Naive B cell (primary cell): ENCODE measurements at regions not wholly inside any gene's neighbourhood (a gene's known extent, or its start where the extent isn't known, plus 50 kb on each side); places are given as distances from the start of the nearest gene placed in this dataset.
"Not testable (repeated sequence)": the region's sequence is repeated elsewhere in the genome, so short reads cannot be mapped to it uniquely, and the experiment has no call there.

Experiments used
- ATAC-seq, 2 donors: fragments of 150-1000 bp; cut with Tn5 transposase; 2 replicates each; pipeline ENCODE4 v1.10.0; 2021; ENCODE audit warnings: low read depth in 2 of 2, mild to moderate bottlenecking in 2 of 2, moderate library complexity in 2 of 2
- DNase-seq: peaks from one replicate; pipeline ENCODE4 v3.0.0; 2022
- H3K27ac Mint-ChIP-seq, 6 donors: one replicate each; pipeline ENCODE4 v1.8.0; 2020 to 2022; ENCODE audit warnings: mild to moderate bottlenecking in 6 of 6, mixed read lengths in 6 of 6, moderate library complexity in 5 of 6, inconsistent platforms in 2 of 6
- H3K27me3 Mint-ChIP-seq, 3 donors: one replicate each; pipeline ENCODE4 v1.8.0; 2021 to 2022; ENCODE audit warnings: mixed read lengths in 3 of 3, mild to moderate bottlenecking in 1 of 3
- H3K36me3 Mint-ChIP-seq, 2 donors: one replicate each; pipeline ENCODE4 v1.8.0; 2020 to 2022; ENCODE audit warnings: mixed read lengths in 2 of 2, inconsistent platforms in 1 of 2, mild to moderate bottlenecking in 1 of 2
- H3K4me1 Mint-ChIP-seq, 3 donors: one replicate each; pipeline ENCODE4 v1.8.0; 2020 to 2022; ENCODE audit warnings: mixed read lengths in 3 of 3, inconsistent platforms in 1 of 3, mild to moderate bottlenecking in 1 of 3, moderate library complexity in 1 of 3
- H3K4me3 Mint-ChIP-seq, 8 donors: one replicate each; pipeline ENCODE4 v1.8.0; 2020 to 2022; ENCODE audit warnings: mild to moderate bottlenecking in 8 of 8, mixed read lengths in 8 of 8, moderate library complexity in 8 of 8, inconsistent platforms in 2 of 8
- H3K9me3 Mint-ChIP-seq, 7 donors: one replicate each; pipeline ENCODE4 v1.8.0; 2020 to 2022; ENCODE audit warnings: mixed read lengths in 7 of 7, mild to moderate bottlenecking in 5 of 7, inconsistent platforms in 2 of 7, moderate library complexity in 1 of 7

DNA sequence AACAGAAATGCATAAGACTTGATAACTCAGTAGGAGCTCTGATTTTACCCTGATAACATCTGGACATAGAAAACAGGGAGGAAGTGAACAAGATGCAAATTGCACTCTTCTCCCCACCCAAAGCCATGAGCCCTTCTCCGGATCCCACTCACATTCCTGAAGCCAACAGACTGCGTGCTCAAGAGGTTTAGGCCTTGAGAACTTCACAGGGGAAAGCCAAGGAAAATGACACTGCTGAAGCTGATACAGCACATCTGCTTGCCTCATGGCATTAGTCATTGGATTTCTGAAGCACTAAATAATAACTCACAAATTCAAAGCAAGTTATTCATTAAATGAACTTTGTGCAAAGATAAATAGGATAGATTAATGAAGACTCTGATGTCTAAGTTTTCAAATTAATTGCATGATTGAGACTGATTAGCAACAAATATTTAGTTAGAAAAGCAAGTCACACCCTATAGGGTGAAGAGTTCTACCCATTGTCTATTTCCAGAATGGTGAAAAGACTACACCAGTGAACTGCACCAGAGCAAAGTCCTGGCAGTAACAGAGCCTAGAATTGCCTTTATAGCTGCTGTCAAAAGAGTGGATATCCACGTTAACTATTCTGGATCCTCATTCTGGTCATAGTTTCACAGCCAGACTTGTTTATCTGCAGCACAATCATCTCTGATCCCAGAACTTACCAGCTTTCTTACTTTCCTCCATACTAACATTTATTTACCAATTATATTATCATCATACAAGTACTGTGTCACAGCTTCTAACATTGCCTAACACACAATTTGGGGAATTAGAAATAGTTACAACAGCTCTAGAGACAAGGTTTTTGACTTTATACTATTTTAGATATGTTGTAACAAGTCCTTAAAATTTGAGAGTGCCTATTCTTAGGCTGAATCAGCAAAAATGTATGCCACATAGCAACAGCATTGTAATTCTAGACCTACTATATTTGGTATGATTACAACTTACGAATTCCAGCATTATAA is 432.1 kb upstream of the RGMB start:
- H3K27ac Mint-ChIP-seq = no peak overlapping the region
- H3K27me3 Mint-ChIP-seq = no peaks in the 10 kb centered on the region
- ATAC-seq = no peak
- no peak for DNase-seq
- no peaks in the 10 kb centered on the region for H3K4me1 Mint-ChIP-seq
- peaks cover 2 to 16% (median 7%) of the 10 kb centered on the region in 7 donors for H3K9me3 Mint-ChIP-seq
- H3K36me3 Mint-ChIP-seq = no peaks in the 10 kb centered on the region
- H3K4me3 Mint-ChIP-seq = no peak overlapping the region

GRCh38 chr5:98342958-98343660 is 430.4 kb upstream of the RGMB start:
- ATAC-seq, H3K4me3 Mint-ChIP-seq, H3K4me1 Mint-ChIP-seq, DNase-seq, H3K27me3 Mint-ChIP-seq, H3K36me3 Mint-ChIP-seq, H3K27ac Mint-ChIP-seq: not testable (repeated sequence)
- peaks cover 5 to 15% (median 12%) of the 10 kb centered on the region in 7 donors for H3K9me3 Mint-ChIP-seq

DNA sequence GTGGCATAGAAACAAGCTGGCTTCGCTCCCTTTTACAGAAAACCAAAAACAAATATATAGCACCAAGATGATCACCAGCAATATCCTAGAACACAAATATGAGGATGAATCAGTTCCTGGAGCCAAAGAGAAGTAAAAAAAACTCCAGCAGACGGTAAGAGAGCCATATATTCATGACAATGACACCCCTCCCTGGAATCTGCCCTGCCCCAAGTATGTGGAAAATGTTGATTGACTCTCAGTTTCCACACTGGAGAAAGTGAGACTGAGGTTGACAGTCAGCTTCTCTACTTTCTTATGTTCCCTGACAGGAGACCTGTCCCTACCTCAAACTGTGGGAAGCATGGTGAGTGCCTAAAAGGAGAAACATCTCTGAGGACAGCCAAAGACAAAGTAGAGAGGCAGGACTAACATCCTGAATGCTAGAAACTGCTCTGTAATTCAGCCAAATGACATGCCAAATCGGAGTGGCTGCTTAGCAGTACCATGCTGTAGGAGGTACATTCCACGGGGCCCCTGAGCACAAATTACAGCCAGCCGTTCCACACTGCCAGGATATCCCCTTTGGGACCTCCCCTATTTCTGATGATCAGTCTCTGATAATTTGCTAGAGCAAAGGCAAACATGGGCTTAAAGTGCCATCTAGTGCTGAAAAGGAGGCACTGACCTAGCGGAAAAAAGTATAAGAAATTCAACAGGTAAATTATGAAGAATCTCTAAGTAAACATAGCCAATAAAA is 424.0 kb upstream of the RGMB start:
- peaks cover 10 to 24% (median 21%) of the 10 kb centered on the region in 7 donors for H3K9me3 Mint-ChIP-seq
- ATAC-seq (no peak), DNase-seq (no peak)
- no peak overlapping the region for H3K4me3 Mint-ChIP-seq
- no peak overlapping the region for H3K27ac Mint-ChIP-seq
- H3K27me3 Mint-ChIP-seq = no peaks in the 10 kb centered on the region
- no peaks in the 10 kb centered on the region for H3K4me1 Mint-ChIP-seq
- H3K36me3 Mint-ChIP-seq = no peaks in the 10 kb centered on the region

DNA sequence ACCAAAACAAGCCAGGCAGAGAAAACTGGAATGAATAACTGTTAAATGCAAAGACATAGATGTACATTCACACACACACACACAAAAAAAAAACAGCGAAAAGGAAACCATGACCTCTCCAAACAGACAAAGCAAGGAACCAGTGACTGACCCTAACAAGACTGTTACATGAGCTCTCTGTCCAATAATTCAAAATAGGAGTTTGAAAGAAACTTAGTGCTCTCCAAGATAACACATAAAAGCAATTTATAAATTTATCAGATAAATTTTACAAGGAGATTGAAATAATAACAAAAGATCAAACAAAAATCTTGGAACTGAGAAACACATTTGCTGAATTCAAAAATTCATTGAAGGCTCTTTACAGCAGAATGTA is 423.5 kb upstream of the RGMB start:
- H3K27ac Mint-ChIP-seq = peak overlapping the region in 1 of 6 donors; percentile 21
- no peaks in the 10 kb centered on the region for H3K4me1 Mint-ChIP-seq
- ATAC-seq = no peak
- DNase-seq = no peak
- peaks cover 10 to 24% (median 21%) of the 10 kb centered on the region in 7 donors for H3K9me3 Mint-ChIP-seq
- no peaks in the 10 kb centered on the region for H3K36me3 Mint-ChIP-seq
- no peak overlapping the region for H3K4me3 Mint-ChIP-seq
- H3K27me3 Mint-ChIP-seq = no peaks in the 10 kb centered on the region

- Mint-ChIP-seq H3K27ac (no peak overlapping the region), H3K27me3 (no peaks in the 10 kb centered on the region), H3K36me3 (no peaks in the 10 kb centered on the region), H3K4me1 (no peaks in the 10 kb centered on the region), H3K9me3 (peaks cover 0 to 22% (median 11%) of the 10 kb centered on the region in 7 donors), H3K4me3 (no peak overlapping the region)
- ATAC-seq = no peak
- no peak for DNase-seq
Observed at GRCh38 chr5:98354922-98355321, 418.5 kb upstream of the RGMB start.

DNA sequence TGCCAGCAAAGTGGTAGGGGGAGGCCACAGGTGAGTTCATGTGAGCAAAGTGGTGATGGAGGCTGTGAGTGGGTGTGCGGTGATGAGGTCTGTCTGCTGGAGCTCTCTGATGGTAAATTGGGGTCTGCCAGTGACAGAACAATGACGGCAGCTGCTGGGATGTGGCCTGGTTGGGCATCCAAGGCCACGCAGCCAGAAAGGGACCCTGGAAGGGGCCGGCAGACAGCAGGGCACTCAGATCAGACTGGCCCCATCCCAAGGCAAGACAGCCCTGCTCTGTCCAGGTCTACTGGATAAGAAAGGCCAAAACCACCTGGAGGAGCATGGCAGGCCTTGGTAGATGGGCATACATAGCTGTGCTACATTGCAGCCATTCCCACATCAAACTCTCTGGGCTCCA is 412.9 kb upstream of the RGMB start:
- Mint-ChIP-seq H3K4me1 (no peaks in the 10 kb centered on the region), H3K27me3 (no peaks in the 10 kb centered on the region), H3K9me3 (peaks cover 0 to 15% (median 5%) of the 10 kb centered on the region in 7 donors), H3K27ac (no peak overlapping the region), H3K36me3 (no peaks in the 10 kb centered on the region), H3K4me3 (no peak overlapping the region)
- no peak for DNase-seq
- ATAC-seq = no peak

- no peaks in the 10 kb centered on the region for H3K36me3 Mint-ChIP-seq
- no peak overlapping the region for H3K4me3 Mint-ChIP-seq
- DNase-seq = no peak
- no peak overlapping the region for H3K27ac Mint-ChIP-seq
- ATAC-seq = no peak
- no peaks in the 10 kb centered on the region for H3K4me1 Mint-ChIP-seq
- H3K27me3 Mint-ChIP-seq = no peaks in the 10 kb centered on the region
- H3K9me3 Mint-ChIP-seq = peaks cover 0 to 15% (median 5%) of the 10 kb centered on the region in 7 donors
Observed at GRCh38 chr5:98363157-98363556, 410.3 kb upstream of the RGMB start.

GRCh38 chr5:98364549-98364948 is 408.9 kb upstream of the RGMB start:
- Mint-ChIP-seq H3K36me3 (no peaks in the 10 kb centered on the region), H3K27me3 (no peaks in the 10 kb centered on the region), H3K9me3 (peaks cover 0 to 7% (median 2%) of the 10 kb centered on the region in 7 donors), H3K4me3 (no peak overlapping the region), H3K4me1 (no peaks in the 10 kb centered on the region), H3K27ac (no peak overlapping the region)
- DNase-seq = no peak
- no peak for ATAC-seq

- ATAC-seq = no peak
- H3K27me3 Mint-ChIP-seq = no peaks in the 10 kb centered on the region
- H3K9me3 Mint-ChIP-seq = peaks cover under 1 to 5% (median 3%) of the 10 kb centered on the region in 7 donors
- no peak overlapping the region for H3K4me3 Mint-ChIP-seq
- DNase-seq = no peak
- no peaks in the 10 kb centered on the region for H3K36me3 Mint-ChIP-seq
- H3K4me1 Mint-ChIP-seq = no peaks in the 10 kb centered on the region
- no peak overlapping the region for H3K27ac Mint-ChIP-seq
Observed at GRCh38 chr5:98365126-98365525, 408.3 kb upstream of the RGMB start.

DNA sequence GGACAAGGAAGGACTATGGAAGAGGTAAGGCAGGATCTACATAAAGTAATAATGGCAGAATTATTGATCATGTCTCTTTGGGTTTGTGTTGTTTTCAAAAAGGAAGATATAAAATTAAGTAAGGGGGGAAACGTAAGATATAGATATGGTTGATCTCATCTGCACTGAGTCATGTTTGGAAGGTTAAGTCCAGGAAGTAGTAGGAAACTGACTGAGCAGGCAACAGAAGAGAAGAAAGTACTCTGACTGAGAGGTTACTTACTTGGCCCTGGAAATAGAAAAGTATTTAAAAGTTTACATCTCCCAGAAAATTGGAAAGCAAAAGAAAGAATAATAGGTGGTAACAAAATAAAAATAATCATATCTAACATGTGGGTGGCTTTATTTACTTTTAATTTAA is 405.3 kb upstream of the RGMB start:
- H3K4me1 Mint-ChIP-seq = no peaks in the 10 kb centered on the region
- H3K27ac Mint-ChIP-seq = no peak overlapping the region
- ATAC-seq = no peak
- peaks cover 0 to 5% (median 4%) of the 10 kb centered on the region in 7 donors for H3K9me3 Mint-ChIP-seq
- no peaks in the 10 kb centered on the region for H3K36me3 Mint-ChIP-seq
- H3K27me3 Mint-ChIP-seq = peaks cover 0 to 3% (median 0%) of the 10 kb centered on the region in 3 donors
- DNase-seq = no peak
- H3K4me3 Mint-ChIP-seq = no peak overlapping the region

- DNase-seq (no peak), ATAC-seq (no peak)
- Mint-ChIP-seq H3K36me3 (no peaks in the 10 kb centered on the region), H3K4me1 (no peaks in the 10 kb centered on the region), H3K9me3 (peaks cover 0 to 5% (median 4%) of the 10 kb centered on the region in 7 donors), H3K4me3 (no peak overlapping the region), H3K27ac (no peak overlapping the region), H3K27me3 (peaks cover 0 to 3% (median 0%) of the 10 kb centered on the region in 3 donors)
Observed at GRCh38 chr5:98372351-98372750, 401.1 kb upstream of the RGMB start.

GRCh38 chr5:98391921-98392625 is 381.4 kb upstream of the RGMB start:
- H3K27me3 Mint-ChIP-seq = peaks cover 0 to 6% (median 0%) of the 10 kb centered on the region in 3 donors
- H3K36me3 Mint-ChIP-seq = peaks cover 0 to 4% of the 10 kb centered on the region in 2 donors
- no peak for ATAC-seq
- H3K4me1 Mint-ChIP-seq = no peaks in the 10 kb centered on the region
- peaks cover 0 to 6% (median 2%) of the 10 kb centered on the region in 7 donors for H3K9me3 Mint-ChIP-seq
- DNase-seq = no peak
- H3K27ac Mint-ChIP-seq = no peak overlapping the region
- H3K4me3 Mint-ChIP-seq = no peak overlapping the region

GRCh38 chr5:98393205-98393604 is 380.3 kb upstream of the RGMB start:
- not testable (repeated sequence) for H3K27ac Mint-ChIP-seq, H3K4me1 Mint-ChIP-seq, H3K36me3 Mint-ChIP-seq, H3K9me3 Mint-ChIP-seq, H3K4me3 Mint-ChIP-seq, H3K27me3 Mint-ChIP-seq, DNase-seq, ATAC-seq
